ENCODE measurements at regions not wholly inside any gene's neighbourhood (a gene's known extent, or its start where the extent isn't known, plus 50 kb on each side); places are given as distances from the start of the nearest gene placed in this dataset.
"Not testable (repeated sequence)": the region's sequence is repeated elsewhere in the genome, so short reads cannot be mapped to it uniquely, and the experiment has no call there.

DNA sequence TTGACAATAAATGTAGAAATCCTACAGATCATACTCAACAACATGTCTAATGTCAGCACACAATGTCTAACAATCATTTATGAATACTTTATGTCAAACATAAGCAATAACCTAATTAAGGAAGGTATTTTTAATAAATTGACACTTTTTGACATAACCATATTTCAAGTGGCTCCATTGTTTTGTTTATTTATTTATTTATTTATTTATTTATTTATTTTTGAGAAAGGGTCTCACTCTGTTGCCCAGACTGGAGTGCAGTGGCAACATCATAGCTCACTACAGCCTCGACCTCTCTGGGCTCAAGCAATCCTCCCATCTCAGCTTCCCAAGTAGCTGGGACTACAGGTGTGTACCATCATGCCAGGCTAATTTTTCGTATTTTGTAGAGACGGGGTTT, 267.6 kb upstream of the BTG1 start:
- intact Hi-C loops (cut with micrococcal nuclease): no loop called here
- Mint-ChIP-seq H3K4me3 (ENCODE audit: unreplicated experiment) (no peak overlapping the region), H3K4me1 (ENCODE audit: insufficient read depth, unreplicated experiment) (peaks cover 5% of the 10 kb centered on the region), H3K27me3 (ENCODE audit: insufficient read depth, unreplicated experiment) (no peaks in the 10 kb centered on the region), H3K36me3 (ENCODE audit: insufficient read depth, unreplicated experiment) (no peaks in the 10 kb centered on the region), H3K9me3 (ENCODE audit: unreplicated experiment) (no peaks in the 10 kb centered on the region), H3K27ac (ENCODE audit: low read depth, unreplicated experiment) (no peak overlapping the region)
- CTCF ChIA-PET: no interaction called here
- TF ChIP-seq, protein P1, sequence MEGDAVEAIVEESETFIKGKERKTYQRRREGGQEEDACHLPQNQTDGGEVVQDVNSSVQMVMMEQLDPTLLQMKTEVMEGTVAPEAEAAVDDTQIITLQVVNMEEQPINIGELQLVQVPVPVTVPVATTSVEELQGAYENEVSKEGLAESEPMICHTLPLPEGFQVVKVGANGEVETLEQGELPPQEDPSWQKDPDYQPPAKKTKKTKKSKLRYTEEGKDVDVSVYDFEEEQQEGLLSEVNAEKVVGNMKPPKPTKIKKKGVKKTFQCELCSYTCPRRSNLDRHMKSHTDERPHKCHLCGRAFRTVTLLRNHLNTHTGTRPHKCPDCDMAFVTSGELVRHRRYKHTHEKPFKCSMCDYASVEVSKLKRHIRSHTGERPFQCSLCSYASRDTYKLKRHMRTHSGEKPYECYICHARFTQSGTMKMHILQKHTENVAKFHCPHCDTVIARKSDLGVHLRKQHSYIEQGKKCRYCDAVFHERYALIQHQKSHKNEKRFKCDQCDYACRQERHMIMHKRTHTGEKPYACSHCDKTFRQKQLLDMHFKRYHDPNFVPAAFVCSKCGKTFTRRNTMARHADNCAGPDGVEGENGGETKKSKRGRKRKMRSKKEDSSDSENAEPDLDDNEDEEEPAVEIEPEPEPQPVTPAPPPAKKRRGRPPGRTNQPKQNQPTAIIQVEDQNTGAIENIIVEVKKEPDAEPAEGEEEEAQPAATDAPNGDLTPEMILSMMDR (IDR thresholded peaks at IDR 0.05; ENCODE audit: unreplicated experiment): no peak
- POLR2A ChIA-PET: interaction anchor here (0.7 to 1.4 kb wide), 4 partner anchors 9 to 272 kb away, joined by 3 to 7 read pairs (median 4); partner anchors contain the start of gene BTG1
- no TSS peak for BruUV-seq (replicated peaks)
- DNase-seq (ENCODE audit: unreplicated experiment): no peak

DNA sequence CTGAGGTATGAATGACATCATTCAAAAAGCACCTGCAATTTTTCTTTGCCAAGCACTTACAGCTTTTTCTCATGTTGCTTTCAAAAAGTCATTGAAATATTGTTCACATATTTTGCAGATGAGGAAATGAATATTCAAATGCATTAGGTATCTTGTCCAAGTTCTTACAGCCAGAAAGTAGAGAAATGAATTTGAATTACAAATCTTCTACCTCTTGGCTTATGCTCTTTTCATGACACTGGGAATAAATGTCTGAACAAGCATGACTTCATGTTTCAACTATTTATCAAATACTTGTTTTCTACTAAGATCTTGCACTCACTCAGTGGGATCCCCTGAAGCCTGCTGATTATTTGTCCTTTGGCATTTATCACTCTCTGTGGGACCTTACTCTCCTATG, 267.2 kb upstream of the BTG1 start:
- intact Hi-C loops (cut with micrococcal nuclease): no loop called here
- DNase-seq (ENCODE audit: unreplicated experiment): no peak
- ChIA-PET POLR2A (no interaction called here), CTCF (no interaction called here)
- no TSS peak for BruUV-seq (replicated peaks)
- no peaks in the 10 kb centered on the region for H3K9me3 Mint-ChIP-seq (ENCODE audit: unreplicated experiment)
- H3K36me3 Mint-ChIP-seq (ENCODE audit: insufficient read depth, unreplicated experiment): no peaks in the 10 kb centered on the region
- no peak overlapping the region for H3K4me3 Mint-ChIP-seq (ENCODE audit: unreplicated experiment)
- peaks cover 5% of the 10 kb centered on the region for H3K4me1 Mint-ChIP-seq (ENCODE audit: insufficient read depth, unreplicated experiment)
- TF ChIP-seq, protein P1 (IDR thresholded peaks at IDR 0.05; ENCODE audit: unreplicated experiment): no peak
- no peaks in the 10 kb centered on the region for H3K27me3 Mint-ChIP-seq (ENCODE audit: insufficient read depth, unreplicated experiment)
- no peak overlapping the region for H3K27ac Mint-ChIP-seq (ENCODE audit: low read depth, unreplicated experiment)

- H3K27ac Mint-ChIP-seq (ENCODE audit: low read depth, unreplicated experiment): no peak overlapping the region
- ChIA-PET CTCF (no interaction called here), POLR2A (no interaction called here)
- intact Hi-C loops (cut with micrococcal nuclease): no loop called here
- H3K27me3 Mint-ChIP-seq (ENCODE audit: insufficient read depth, unreplicated experiment): no peaks in the 10 kb centered on the region
- DNase-seq (ENCODE audit: unreplicated experiment): no peak
- BruUV-seq (replicated peaks): no TSS peak
- no peak overlapping the region for H3K4me3 Mint-ChIP-seq (ENCODE audit: unreplicated experiment)
- no peaks in the 10 kb centered on the region for H3K36me3 Mint-ChIP-seq (ENCODE audit: insufficient read depth, unreplicated experiment)
- TF ChIP-seq, protein P1 (IDR thresholded peaks at IDR 0.05; ENCODE audit: unreplicated experiment): no peak
- no peaks in the 10 kb centered on the region for H3K9me3 Mint-ChIP-seq (ENCODE audit: unreplicated experiment)
- peaks cover 5% of the 10 kb centered on the region for H3K4me1 Mint-ChIP-seq (ENCODE audit: insufficient read depth, unreplicated experiment)
These were observed 266.0 kb upstream of the BTG1 start for GRCh38 chr12:92411687-92412086.

DNA sequence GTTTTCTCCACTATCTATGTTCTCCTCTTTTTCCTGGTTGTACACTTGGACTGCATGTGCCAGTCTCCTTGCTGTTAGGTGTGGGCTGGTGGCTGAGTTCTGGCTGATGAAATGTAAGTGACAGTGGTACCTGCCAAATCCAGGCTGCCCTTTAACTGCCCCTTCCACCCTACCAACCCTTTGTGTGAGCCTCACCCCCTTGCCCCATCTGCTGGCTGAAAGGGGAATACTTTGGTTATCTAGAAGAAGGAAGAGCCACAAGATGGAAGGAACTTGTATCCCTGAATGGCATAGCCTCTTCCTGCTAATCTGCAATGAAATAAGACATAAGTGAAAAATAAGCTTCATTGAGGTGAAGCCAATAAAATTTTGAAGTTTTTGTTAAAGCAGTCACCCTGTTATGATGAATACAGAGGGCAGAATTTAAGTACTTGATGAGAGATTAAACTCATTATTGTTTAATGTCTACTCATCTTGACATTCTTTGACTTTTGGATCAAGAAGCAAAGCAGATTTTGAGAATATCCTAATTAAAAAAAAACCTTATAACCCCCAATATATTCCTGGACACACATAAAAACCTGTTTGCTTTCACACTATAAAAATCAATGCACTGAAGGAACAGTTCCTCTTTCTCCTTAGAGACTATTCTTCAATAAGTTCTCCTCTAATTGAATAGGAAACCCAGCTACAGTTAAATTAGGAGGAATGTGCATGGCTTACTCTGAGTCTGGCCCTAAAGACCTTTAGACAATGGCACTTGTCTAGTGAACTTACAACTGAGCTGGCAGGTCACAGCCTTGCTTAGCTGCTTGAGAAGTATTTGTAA, 262.6 kb upstream of the BTG1 start:
- no TSS peak for BruUV-seq (replicated peaks)
- no peaks in the 10 kb centered on the region for H3K36me3 Mint-ChIP-seq (ENCODE audit: insufficient read depth, unreplicated experiment)
- peak; percentile 68 for DNase-seq (ENCODE audit: unreplicated experiment)
- CTCF ChIA-PET: interaction anchor here (0.5 to 1.3 kb wide), 8 partner anchors 9 to 1026 kb away, joined by 3 to 4 read pairs (median 3); partner anchors contain the start of gene BTG1
- no peak overlapping the region for H3K4me3 Mint-ChIP-seq (ENCODE audit: unreplicated experiment)
- POLR2A ChIA-PET: interaction anchor here (0.7 to 2.4 kb wide), 4 partner anchors 10 to 263 kb away, joined by 3 to 16 read pairs (median 5); partner anchors contain the start of gene BTG1
- no peaks in the 10 kb centered on the region for H3K4me1 Mint-ChIP-seq (ENCODE audit: insufficient read depth, unreplicated experiment)
- H3K27ac Mint-ChIP-seq (ENCODE audit: low read depth, unreplicated experiment): no peak overlapping the region
- no peaks in the 10 kb centered on the region for H3K27me3 Mint-ChIP-seq (ENCODE audit: insufficient read depth, unreplicated experiment)
- TF ChIP-seq, protein P1 (IDR thresholded peaks at IDR 0.05; ENCODE audit: unreplicated experiment): peak; percentile 48
- no peaks in the 10 kb centered on the region for H3K9me3 Mint-ChIP-seq (ENCODE audit: unreplicated experiment)
- intact Hi-C loops (cut with micrococcal nuclease): loop anchor here (1.0 to 5.0 kb wide), 3 partner anchors 164 to 1026 kb away; no protein-coding TSS in a partner anchor

- not testable (repeated sequence) for H3K4me1 Mint-ChIP-seq (ENCODE audit: insufficient read depth, unreplicated experiment); H3K9me3 Mint-ChIP-seq (ENCODE audit: unreplicated experiment); H3K27me3 Mint-ChIP-seq (ENCODE audit: insufficient read depth, unreplicated experiment); H3K4me3 Mint-ChIP-seq (ENCODE audit: unreplicated experiment); H3K27ac Mint-ChIP-seq (ENCODE audit: low read depth, unreplicated experiment); H3K36me3 Mint-ChIP-seq (ENCODE audit: insufficient read depth, unreplicated experiment); DNase-seq (ENCODE audit: unreplicated experiment); BruUV-seq (replicated peaks)
- intact Hi-C loops (cut with micrococcal nuclease): loop anchor here (5.0 kb wide), 2 partner anchors 166 to 1024 kb away; no protein-coding TSS in a partner anchor
- ChIA-PET CTCF (interaction anchor here (0.6 kb wide), 1 partner anchor 166 kb away, joined by 3 read pairs; no protein-coding TSS in a partner anchor), POLR2A (interaction anchor here (1.2 kb wide), 1 partner anchor 8 kb away, joined by 3 read pairs; no protein-coding TSS in a partner anchor)
These were observed 260.9 kb upstream of the BTG1 start for GRCh38 chr12:92406404-92407070.

DNA sequence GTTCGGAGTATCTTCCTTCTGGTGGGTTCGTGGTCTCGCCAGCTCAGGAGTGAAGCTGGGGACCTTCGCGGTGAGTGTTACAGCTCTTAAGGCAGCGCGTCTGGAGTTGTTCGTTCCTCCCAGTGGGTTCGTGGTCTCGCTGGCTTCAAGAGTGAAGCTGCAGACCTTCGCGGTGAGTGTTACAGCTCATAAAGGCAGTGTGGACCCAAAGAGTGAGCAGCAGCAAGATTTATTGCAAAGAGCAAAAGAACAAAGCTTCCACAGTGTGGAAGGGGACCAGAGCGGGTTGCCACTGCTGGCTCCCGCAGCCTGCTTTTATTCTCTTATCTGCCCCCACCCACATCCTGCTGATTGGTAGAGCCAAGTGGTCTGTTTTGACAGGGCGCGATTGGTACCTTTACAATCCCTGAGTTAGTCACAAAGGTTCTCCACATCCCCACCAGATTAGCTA, 260.2 kb upstream of the BTG1 start:
- CTCF ChIA-PET; DNase-seq (ENCODE audit: unreplicated experiment); H3K36me3 Mint-ChIP-seq (ENCODE audit: insufficient read depth, unreplicated experiment); H3K4me3 Mint-ChIP-seq (ENCODE audit: unreplicated experiment); BruUV-seq (replicated peaks); H3K27ac Mint-ChIP-seq (ENCODE audit: low read depth, unreplicated experiment); H3K4me1 Mint-ChIP-seq (ENCODE audit: insufficient read depth, unreplicated experiment); H3K9me3 Mint-ChIP-seq (ENCODE audit: unreplicated experiment); H3K27me3 Mint-ChIP-seq (ENCODE audit: insufficient read depth, unreplicated experiment): not testable (repeated sequence)
- intact Hi-C loops (cut with micrococcal nuclease): loop anchor here (5.0 kb wide), 2 partner anchors 166 to 1024 kb away; no protein-coding TSS in a partner anchor
- POLR2A ChIA-PET: interaction anchor here (1.4 kb wide), 1 partner anchor 262 kb away, joined by 3 read pairs; no protein-coding TSS in a partner anchor

Measured in MCF 10A (cell line).